ENCODE measurements at regions not wholly inside any gene's neighbourhood (a gene's known extent, or its start where the extent isn't known, plus 50 kb on each side); places are given as distances from the start of the nearest gene placed in this dataset.

DNA sequence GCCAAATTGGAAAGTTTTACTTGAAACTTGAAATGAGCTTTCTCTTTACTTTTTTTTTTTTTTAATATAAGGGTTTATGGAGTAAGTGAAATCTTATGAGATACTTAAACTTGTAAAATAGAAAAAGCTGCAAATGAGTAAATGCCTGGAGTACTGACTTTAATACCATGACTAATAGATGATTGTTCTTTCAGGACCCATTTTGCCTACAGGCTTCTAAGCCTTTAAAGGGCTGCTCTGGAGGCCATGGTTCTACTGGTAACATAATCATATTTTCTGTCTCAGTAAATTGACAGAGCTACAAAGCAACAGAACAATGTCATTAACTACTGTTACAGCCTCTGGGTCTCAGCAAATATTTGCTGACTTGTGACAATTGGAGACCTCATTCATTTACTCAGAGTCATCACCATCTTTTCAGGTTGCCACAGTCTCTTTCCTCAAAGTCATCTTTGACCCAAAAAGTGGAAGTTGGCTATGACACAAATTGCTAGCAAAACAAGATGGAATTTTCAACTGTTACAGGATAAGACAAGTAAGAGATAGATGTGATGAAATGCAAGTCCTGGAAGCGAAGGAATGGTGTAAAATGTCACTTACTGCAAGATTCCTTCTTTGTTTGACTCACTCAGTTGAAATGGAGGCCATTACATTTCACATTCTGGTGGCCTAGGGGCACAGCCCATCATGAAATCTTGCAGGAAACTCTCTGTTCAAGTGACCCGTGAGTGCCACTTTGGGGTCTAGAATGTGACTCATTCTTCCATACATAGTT lies 132.7 kb downstream of the BTC start:
- Histone ChIP-seq H3K27me3 (ENCODE audit: insufficient read depth, low read length) (no peaks in the 10 kb centered on the region), H3K4me3 (ENCODE audit: insufficient read depth, low read depth, low read length) (no peak overlapping the region), H3K36me3 (ENCODE audit: insufficient read depth, low read length) (no peaks in the 10 kb centered on the region), H3K4me2 (ENCODE audit: low read length) (no peak overlapping the region), H3K27ac (ENCODE audit: low read depth, low read length) (no peak overlapping the region), H3K9ac (ENCODE audit: low read length) (no peak overlapping the region), H3K4me1 (ENCODE audit: insufficient read depth, low read length) (peaks cover 9% of the 10 kb centered on the region), H4K20me1 (ENCODE audit: insufficient read depth, low read length) (no peaks in the 10 kb centered on the region), H3K79me2 (ENCODE audit: insufficient read depth, low read length) (no peaks in the 10 kb centered on the region), H2AFZ (ENCODE audit: low read depth, low read length) (no peak overlapping the region), H3K9me3 (ENCODE audit: insufficient read depth, low read depth, low read length) (no peaks in the 10 kb centered on the region)
- no peaks in the 10 kb centered on the region for H3K27me3 Mint-ChIP-seq (ENCODE audit: low read depth, unreplicated experiment)
- DNase-seq (ENCODE audit: low read depth) (no peak), FAIRE-seq (no peak)
- H3K4me3 Mint-ChIP-seq (ENCODE audit: unreplicated experiment) = no peak overlapping the region
- peak overlapping the region; percentile 35 for H3K27ac Mint-ChIP-seq (ENCODE audit: unreplicated experiment)
- no peaks in the 10 kb centered on the region for H3K9me3 Mint-ChIP-seq (ENCODE audit: unreplicated experiment)
- peaks cover 25% of the 10 kb centered on the region for H3K4me1 Mint-ChIP-seq (ENCODE audit: low read depth, unreplicated experiment)
- no peak for TF ChIP-seq EZH2 (IDR thresholded peaks at IDR 0.05; ENCODE audit: insufficient read depth, low read length)
- no peaks in the 10 kb centered on the region for H3K36me3 Mint-ChIP-seq (ENCODE audit: low read depth, unreplicated experiment)

DNA sequence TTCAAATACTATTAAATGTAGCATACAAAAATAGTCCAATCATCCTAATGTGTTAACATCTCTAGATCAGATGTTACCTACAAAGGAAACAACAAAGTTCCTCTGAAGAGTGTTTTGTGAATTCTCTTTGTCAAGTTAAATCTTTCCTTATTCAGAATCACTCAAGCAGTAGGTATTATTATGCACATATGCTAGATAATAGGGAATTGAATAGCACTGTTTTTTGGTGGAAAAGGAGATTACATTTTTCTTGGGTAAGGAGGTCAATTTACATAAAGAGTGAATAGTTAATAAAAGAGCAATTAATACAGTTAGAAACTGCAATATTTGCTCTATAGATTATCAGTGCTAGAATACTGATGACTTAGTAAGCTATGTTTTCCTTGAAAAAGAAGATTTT lies 130.7 kb downstream of the BTC start:
- H3K27ac Mint-ChIP-seq (ENCODE audit: unreplicated experiment) = no peak overlapping the region

DNA sequence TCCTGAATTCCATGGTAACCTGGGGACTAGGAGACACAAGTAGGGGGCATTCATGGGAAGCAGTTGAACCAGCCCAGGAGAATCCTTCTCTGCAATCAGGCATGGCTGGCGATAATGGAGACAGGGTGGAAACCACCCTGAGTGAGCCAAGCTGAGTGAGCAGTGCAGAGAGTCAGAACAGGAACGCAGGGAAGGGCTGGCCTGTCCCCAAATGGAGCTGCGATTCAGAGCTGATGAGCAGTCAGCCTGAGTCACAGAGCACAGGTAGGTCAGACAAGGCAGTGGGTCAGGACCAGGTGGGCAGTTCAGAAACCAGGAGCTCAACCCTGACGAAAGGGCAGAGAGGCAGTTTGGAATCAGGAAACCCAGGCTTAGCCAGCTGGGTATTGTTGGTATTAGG lies 129.0 kb downstream of the BTC start:
- Mint-ChIP-seq H3K36me3 (ENCODE audit: low read depth, unreplicated experiment) (no peaks in the 10 kb centered on the region), H3K4me3 (ENCODE audit: unreplicated experiment) (no peak overlapping the region), H3K9me3 (ENCODE audit: unreplicated experiment) (no peaks in the 10 kb centered on the region), H3K27me3 (ENCODE audit: low read depth, unreplicated experiment) (no peaks in the 10 kb centered on the region), H3K27ac (ENCODE audit: unreplicated experiment) (no peak overlapping the region), H3K4me1 (ENCODE audit: low read depth, unreplicated experiment) (peaks cover 15% of the 10 kb centered on the region)
- no peaks in the 10 kb centered on the region for H3K36me3 ChIP-seq (ENCODE audit: insufficient read depth, low read length)
- no peaks in the 10 kb centered on the region for H3K79me2 ChIP-seq (ENCODE audit: insufficient read depth, low read length)
- no peaks in the 10 kb centered on the region for H3K27me3 ChIP-seq (ENCODE audit: insufficient read depth, low read length)
- H2AFZ ChIP-seq (ENCODE audit: low read depth, low read length) = no peak overlapping the region
- TF ChIP-seq EZH2 (IDR thresholded peaks at IDR 0.05; ENCODE audit: insufficient read depth, low read length) = no peak
- TF ChIP-seq, protein P1, sequence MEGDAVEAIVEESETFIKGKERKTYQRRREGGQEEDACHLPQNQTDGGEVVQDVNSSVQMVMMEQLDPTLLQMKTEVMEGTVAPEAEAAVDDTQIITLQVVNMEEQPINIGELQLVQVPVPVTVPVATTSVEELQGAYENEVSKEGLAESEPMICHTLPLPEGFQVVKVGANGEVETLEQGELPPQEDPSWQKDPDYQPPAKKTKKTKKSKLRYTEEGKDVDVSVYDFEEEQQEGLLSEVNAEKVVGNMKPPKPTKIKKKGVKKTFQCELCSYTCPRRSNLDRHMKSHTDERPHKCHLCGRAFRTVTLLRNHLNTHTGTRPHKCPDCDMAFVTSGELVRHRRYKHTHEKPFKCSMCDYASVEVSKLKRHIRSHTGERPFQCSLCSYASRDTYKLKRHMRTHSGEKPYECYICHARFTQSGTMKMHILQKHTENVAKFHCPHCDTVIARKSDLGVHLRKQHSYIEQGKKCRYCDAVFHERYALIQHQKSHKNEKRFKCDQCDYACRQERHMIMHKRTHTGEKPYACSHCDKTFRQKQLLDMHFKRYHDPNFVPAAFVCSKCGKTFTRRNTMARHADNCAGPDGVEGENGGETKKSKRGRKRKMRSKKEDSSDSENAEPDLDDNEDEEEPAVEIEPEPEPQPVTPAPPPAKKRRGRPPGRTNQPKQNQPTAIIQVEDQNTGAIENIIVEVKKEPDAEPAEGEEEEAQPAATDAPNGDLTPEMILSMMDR (IDR thresholded peaks at IDR 0.05; ENCODE audit: insufficient read depth, low read depth, low read length) = no peak
- no peaks in the 10 kb centered on the region for H3K9me3 ChIP-seq (ENCODE audit: insufficient read depth, low read depth, low read length)
- H3K9ac ChIP-seq (ENCODE audit: low read length) = no peak overlapping the region
- H3K4me2 ChIP-seq (ENCODE audit: low read length) = no peak overlapping the region
- DNase-seq (ENCODE audit: low read depth) (no peak), FAIRE-seq (no peak)
- peaks cover 5% of the 10 kb centered on the region for H3K4me1 ChIP-seq (ENCODE audit: insufficient read depth, low read length)
- H3K27ac ChIP-seq (ENCODE audit: low read depth, low read length) = no peak overlapping the region
- no peaks in the 10 kb centered on the region for H4K20me1 ChIP-seq (ENCODE audit: insufficient read depth, low read length)
- H3K4me3 ChIP-seq (ENCODE audit: insufficient read depth, low read depth, low read length) = no peak overlapping the region

More for the DNA sequence above, 130.7 kb downstream of the BTC start:
- no peaks in the 10 kb centered on the region for H4K20me1 ChIP-seq (ENCODE audit: insufficient read depth, low read length)
- FAIRE-seq = no peak
- H3K9me3 ChIP-seq (ENCODE audit: insufficient read depth, low read depth, low read length) = no peaks in the 10 kb centered on the region
- H3K4me1 Mint-ChIP-seq (ENCODE audit: low read depth, unreplicated experiment) = peaks cover 25% of the 10 kb centered on the region
- H3K4me3 ChIP-seq (ENCODE audit: insufficient read depth, low read depth, low read length) = no peak overlapping the region
- H3K27ac ChIP-seq (ENCODE audit: low read depth, low read length) = no peak overlapping the region
- H3K36me3 Mint-ChIP-seq (ENCODE audit: low read depth, unreplicated experiment) = no peaks in the 10 kb centered on the region
- H3K4me3 Mint-ChIP-seq (ENCODE audit: unreplicated experiment) = no peak overlapping the region
- H3K36me3 ChIP-seq (ENCODE audit: insufficient read depth, low read length) = no peaks in the 10 kb centered on the region
- H3K27me3 Mint-ChIP-seq (ENCODE audit: low read depth, unreplicated experiment) = no peaks in the 10 kb centered on the region
- no peaks in the 10 kb centered on the region for H3K9me3 Mint-ChIP-seq (ENCODE audit: unreplicated experiment)
- H3K9ac ChIP-seq (ENCODE audit: low read length) = no peak overlapping the region
- H3K4me2 ChIP-seq (ENCODE audit: low read length) = no peak overlapping the region
- DNase-seq (ENCODE audit: low read depth) = no peak
- no peak for TF ChIP-seq EZH2 (IDR thresholded peaks at IDR 0.05; ENCODE audit: insufficient read depth, low read length)
- TF ChIP-seq, protein P1 (IDR thresholded peaks at IDR 0.05; ENCODE audit: insufficient read depth, low read depth, low read length) = no peak
- no peaks in the 10 kb centered on the region for H3K79me2 ChIP-seq (ENCODE audit: insufficient read depth, low read length)
- no peak overlapping the region for H2AFZ ChIP-seq (ENCODE audit: low read depth, low read length)
- H3K4me1 ChIP-seq (ENCODE audit: insufficient read depth, low read length) = peaks cover 9% of the 10 kb centered on the region
- no peaks in the 10 kb centered on the region for H3K27me3 ChIP-seq (ENCODE audit: insufficient read depth, low read length)
